A172 (cell line): ENCODE measurements at regions not wholly inside any gene's neighbourhood (a gene's known extent, or its start where the extent isn't known, plus 50 kb on each side); places are given as distances from the start of the nearest gene placed in this dataset.
"Not testable (repeated sequence)": the region's sequence is repeated elsewhere in the genome, so short reads cannot be mapped to it uniquely, and the experiment has no call there.

Experiments
- DNase-seq: peaks from one replicate; pipeline ENCODE4 v3.0.0-alpha.2; 2015; ENCODE audit warnings: low spot score

- no peak for DNase-seq
Measured at GRCh38 chr4:20050768-20051167, 200.9 kb upstream of the SLIT2 start.

- DNase-seq = no peak
Measured at GRCh38 chr4:20049889-20050288, 201.8 kb upstream of the SLIT2 start.

GRCh38 chr4:20046931-20047677, 204.6 kb upstream of the SLIT2 start:
- DNase-seq = no peak

- DNase-seq = no peak
Measured at GRCh38 chr4:20046179-20046578, 205.5 kb upstream of the SLIT2 start.

- DNase-seq = no peak
Measured at GRCh38 chr4:20044966-20045365, 206.7 kb upstream of the SLIT2 start.

GRCh38 chr4:20044502-20044911, 207.2 kb upstream of the SLIT2 start:
- DNase-seq = peak; percentile 3

- no peak for DNase-seq
Measured at GRCh38 chr4:20043991-20044390, 207.7 kb upstream of the SLIT2 start.

- DNase-seq = no peak
Measured at GRCh38 chr4:20042769-20043168, 208.9 kb upstream of the SLIT2 start.

GRCh38 chr4:20041839-20042407, 209.8 kb upstream of the SLIT2 start:
- DNase-seq = no peak

- DNase-seq = no peak
Measured at GRCh38 chr4:20037745-20038144, 214.0 kb upstream of the SLIT2 start.

GRCh38 chr4:20030108-20030507, 221.6 kb upstream of the SLIT2 start:
- DNase-seq = no peak

- peak; percentile 62 for DNase-seq
Measured at GRCh38 chr4:20028645-20029044, 223.1 kb upstream of the SLIT2 start.

GRCh38 chr4:20026456-20026855, 225.2 kb upstream of the SLIT2 start:
- DNase-seq = no peak

- no peak for DNase-seq
Measured at GRCh38 chr4:20022471-20022870, 229.2 kb upstream of the SLIT2 start.

- no peak for DNase-seq
Measured at GRCh38 chr4:20020056-20020455, 231.6 kb upstream of the SLIT2 start.

- no peak for DNase-seq
Measured at GRCh38 chr4:20019310-20020015, 232.2 kb upstream of the SLIT2 start.

- no peak for DNase-seq
Measured at GRCh38 chr4:20017777-20018115, 234.0 kb upstream of the SLIT2 start.

GRCh38 chr4:20017070-20017776, 234.5 kb upstream of the SLIT2 start:
- peak; percentile 37 for DNase-seq

- DNase-seq = no peak
Measured at GRCh38 chr4:20015636-20016224, 236.0 kb upstream of the SLIT2 start.

GRCh38 chr4:20003836-20004558, 247.7 kb upstream of the SLIT2 start:
- not testable (repeated sequence) for DNase-seq

GRCh38 chr4:19999775-20000414, 251.8 kb upstream of the SLIT2 start:
- DNase-seq = no peak
